Heart left ventricle (tissue), 13 donors: ENCODE measurements at regions not wholly inside any gene's neighbourhood (a gene's known extent, or its start where the extent isn't known, plus 50 kb on each side); places are given as distances from the start of the nearest gene placed in this dataset.

Experiments used
- CTCF ChIP-seq, 12 donors: fragments of 200-600 bp; sonication (generic) in 4 of 12; IDR thresholded peaks; one replicate each; pipeline versions ENCODE4 v1.5.0 to v1.8.0; 2018 to 2022; ENCODE audit warnings: antibody characterized with exemption in 12 of 12, mild to moderate bottlenecking in 5 of 12
- POLR2A ChIP-seq, 2 donors: fragments of 450-650 bp; IDR thresholded peaks; one replicate each; pipeline ENCODE4 v1.6.1; 2017; ENCODE audit warnings: antibody characterized with exemption in 2 of 2, mild to moderate bottlenecking in 2 of 2, moderate library complexity in 2 of 2
- donor health status: ischemic (EF 13 %, LVEDD 7.1; RV severe dilation, severe dysfunction).
- donor health status: DM: no; HTN: yes; CAD: no.
- donor health status: DM: no; HTN: no; CAD: no.
- donor health status: ischemic (EF 25% LVEDD 6.9; RV normal size, moderate dysfunction).
- donor health status: ischemic (EF 25% LVEDD 5.7; RV mildly dilated, moderate dysfunction).
- donor health status: ischemic (EF 35%, LVEDD 5.7; RV mildly dilated, moderate dysfunction).
- donor health status: nonischemic (EF 11% LVEDD 7.7; RV severe dilation, severe dysfunction).
- donor health status: DM: yes; HTN: yes; CAD: no.
- donor health status: PGD.
- donor health status: ischemic (EF 29% LVEDD 5.4; RV normal size, mild dysfunction).
- donor health status: nonischemic (EF 23%, LVEDD 6.1; RV moderate dilation, normal function).

GRCh38 chr4:3658530-3658913 lies 107.7 kb upstream of the ADRA2C start:
- TF ChIP-seq CTCF (IDR thresholded peaks at IDR 0.05) (no peak), POLR2A (IDR thresholded peaks at IDR 0.05) (no peak)
